M059J (cell line): ENCODE measurements at regions not wholly inside any gene's neighbourhood (a gene's known extent, or its start where the extent isn't known, plus 50 kb on each side); places are given as distances from the start of the nearest gene placed in this dataset.
"Not testable (repeated sequence)": the region's sequence is repeated elsewhere in the genome, so short reads cannot be mapped to it uniquely, and the experiment has no call there.

ENCODE experiments used
- DNase-seq: peaks from one replicate; pipeline ENCODE4 v3.0.0-alpha.2; 2012; ENCODE audit warnings: low read depth

DNA sequence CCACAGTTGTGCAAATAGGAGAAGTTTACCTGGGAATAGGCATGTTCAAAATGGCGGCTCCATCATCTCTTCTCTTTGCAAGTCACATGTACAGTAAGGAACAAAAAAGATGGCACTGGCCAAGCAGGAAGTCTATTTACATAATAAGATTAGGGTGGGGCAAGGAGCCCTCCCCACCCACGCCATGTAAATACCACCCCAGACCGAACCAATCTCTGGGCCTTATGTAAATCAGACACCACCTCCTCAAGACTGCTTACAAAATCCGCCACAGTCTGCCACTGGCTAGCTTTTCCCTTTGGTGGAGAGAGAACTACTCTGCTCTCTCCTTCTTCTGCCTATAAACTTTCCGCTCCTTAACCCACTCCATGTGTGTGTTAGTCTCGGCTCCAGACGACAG lies 1496.3 kb downstream of the REEP3 start:
- no peak for DNase-seq

DNA sequence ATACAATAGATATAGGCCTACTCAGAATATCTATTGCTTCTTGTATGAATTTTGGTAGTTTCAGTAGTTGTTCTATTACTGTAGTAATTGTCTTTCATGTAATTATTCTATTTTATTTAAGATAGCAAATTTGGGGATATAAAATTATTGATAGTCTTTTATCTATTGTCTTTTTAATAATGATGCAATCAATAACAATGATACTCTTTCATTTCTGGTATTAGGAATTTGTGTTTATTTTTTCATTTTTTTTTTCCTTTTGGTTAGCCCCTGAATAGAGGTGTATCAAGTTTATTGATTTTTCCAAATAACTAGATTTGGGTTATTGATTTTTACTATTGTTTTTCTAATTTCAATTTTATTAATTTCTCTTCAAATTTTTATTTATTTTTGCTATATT lies 1503.7 kb downstream of the REEP3 start:
- DNase-seq, result no peak

GRCh38 chr10:65030263-65030662 lies 1509.1 kb downstream of the REEP3 start:
- no peak for DNase-seq

DNA sequence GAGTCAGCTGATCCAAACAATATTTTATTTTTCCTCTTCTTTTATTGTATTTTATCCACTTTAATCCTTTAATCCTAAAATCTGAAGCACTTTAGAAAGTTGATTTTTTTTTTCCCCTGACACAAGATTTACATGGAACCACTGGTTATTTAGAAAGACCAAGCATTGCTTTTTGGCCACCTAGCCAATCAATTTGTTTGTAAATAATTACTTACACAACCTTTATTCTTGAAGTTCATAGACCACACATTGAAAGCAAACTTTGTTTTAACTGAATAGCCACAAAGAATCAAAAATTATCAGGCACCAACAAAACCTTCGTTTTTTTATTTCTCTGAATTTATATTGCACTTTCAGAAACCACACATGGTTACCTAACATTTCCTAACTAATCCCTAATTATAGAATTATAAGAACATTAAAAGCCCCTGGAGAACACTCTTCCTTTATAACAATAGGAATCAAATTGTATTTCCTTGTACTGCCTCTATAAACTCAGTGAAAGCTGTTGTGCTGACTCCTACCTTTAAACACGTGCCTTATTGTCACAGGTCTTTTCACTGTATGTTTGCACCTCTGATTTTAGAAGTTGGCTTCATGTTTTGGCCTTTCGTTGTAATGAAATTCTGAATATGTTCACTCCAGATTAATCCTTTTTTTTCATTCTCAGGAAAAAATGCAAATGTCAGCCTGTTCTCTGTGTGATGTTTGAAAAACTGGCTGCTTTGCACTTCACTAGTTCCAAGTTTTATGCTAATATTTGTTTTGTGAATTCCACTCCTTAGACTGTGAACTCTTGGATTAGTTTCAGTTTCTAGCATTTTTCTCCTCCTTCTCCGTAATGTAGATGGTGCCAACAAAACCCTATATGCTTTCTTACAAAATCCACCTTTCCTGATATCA lies 1511.9 kb downstream of the REEP3 start:
- no peak for DNase-seq

DNA sequence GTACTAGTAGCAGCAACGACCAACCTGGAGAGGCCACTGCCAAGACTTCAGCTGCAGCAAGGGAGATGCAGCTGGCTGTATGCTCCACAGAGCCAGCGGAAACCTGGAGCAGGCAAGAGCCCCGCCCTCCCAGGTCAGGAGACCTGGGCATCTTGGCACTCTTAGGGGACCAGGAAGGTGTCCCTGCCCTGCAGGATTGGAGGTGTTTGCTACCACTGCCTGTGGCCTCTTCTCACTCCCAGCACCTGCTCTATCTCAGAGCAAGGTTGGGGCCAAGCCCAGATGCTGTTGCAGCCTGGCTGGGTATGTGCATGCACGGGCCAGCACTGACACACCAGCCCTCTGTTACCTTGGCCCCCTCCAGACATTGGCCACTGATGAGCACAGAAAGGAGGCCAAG lies 1512.8 kb downstream of the REEP3 start:
- DNase-seq, result no peak

DNA sequence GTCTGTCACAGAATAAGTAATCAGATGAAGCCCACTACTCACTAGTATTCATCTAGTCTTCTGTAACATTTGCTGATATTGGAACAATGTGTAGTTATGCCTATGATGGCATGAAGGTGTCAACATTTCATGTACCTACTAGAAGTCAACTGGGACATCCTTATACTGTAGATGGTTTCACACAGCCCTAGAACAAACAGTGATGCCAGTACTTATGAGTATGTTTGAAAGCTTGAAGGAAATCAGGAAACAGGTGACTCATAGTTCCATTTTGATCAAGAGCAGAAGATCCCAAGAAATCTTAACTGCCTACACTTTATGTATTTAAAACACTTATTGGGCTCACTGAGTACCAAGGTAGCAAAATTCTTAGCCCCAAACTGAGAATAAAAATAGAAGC lies 1519.6 kb downstream of the REEP3 start:
- no peak for DNase-seq

DNA sequence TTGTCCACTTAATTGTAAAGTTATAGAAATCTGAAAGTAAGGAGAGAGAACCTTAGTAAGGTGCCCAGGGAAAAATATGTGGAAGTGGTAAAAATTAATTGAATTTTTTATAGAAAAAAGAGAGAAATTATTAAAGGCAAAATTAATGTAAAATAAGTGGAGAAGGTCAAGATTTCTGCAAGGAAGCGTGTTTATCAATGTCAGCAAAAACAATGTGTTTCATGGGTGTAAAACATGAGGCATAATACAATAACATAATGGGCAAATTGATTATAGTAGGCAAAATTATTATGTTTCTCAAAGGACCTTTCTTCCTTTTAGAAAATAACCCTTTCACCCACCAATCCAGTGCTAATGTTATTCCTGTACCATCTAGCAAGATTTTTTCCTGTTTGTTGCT lies 1520.1 kb downstream of the REEP3 start:
- DNase-seq, result no peak

DNA sequence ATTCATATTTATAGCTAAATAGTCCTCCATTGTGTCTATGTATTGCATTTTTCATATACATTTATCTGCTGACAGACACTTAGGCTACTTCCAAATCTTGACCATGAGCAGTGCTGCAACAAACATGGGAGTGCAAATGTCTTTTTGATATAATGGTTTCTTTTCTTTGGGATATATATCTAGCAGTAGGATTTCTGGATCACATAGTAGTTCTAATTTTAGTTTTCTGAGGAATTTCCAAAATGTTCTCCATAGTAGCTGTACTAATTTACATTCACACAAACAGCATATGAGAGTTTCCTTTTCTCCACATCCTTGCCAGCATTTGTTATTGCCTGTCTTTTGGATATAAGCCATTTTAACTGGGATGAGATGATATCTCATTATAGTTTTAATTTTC lies 1521.3 kb downstream of the REEP3 start:
- DNase-seq, result no peak

DNA sequence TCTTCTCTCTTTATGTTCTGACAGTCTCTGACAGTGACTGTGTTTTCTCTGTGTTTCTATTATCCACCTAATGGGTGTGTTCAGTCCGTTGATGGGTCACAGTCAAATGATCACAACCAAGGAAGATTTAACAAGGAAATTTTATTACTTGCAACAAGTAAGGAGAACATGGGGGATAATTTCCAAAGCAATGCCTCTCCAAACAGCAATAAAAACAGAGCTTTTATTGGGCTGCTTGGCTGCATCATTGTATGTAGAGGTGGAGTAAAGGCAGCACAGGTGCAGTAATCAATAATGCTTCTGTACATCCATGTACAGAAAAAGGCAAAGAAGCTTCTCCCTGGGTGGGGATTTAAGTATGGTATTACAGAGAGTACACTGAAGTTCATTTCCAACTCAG lies 1525.6 kb downstream of the REEP3 start:
- no peak for DNase-seq

DNA sequence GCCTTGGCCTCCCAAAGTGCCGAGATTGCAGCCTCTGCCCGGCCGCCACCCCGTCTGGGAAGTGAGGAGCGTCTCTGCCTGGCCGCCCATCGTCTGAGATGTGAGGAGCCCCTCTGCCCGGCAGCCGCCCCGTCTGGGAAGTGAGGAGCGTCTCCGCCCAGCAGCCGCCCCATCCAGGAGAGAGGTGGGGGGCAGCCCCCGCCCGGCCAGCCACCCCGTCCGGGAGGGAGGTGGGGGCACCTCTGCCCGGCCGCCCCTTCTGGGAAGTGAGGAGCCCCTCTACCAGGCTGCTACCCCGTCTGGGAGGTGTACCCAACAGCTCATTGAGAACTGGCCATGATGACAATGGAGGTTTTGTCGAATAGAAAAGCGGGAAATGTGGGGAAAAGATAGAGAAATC lies 1530.9 kb downstream of the REEP3 start:
- not testable (repeated sequence) for DNase-seq

GRCh38 chr10:65053397-65053796 lies 1532.2 kb downstream of the REEP3 start:
- not testable (repeated sequence) for DNase-seq

DNA sequence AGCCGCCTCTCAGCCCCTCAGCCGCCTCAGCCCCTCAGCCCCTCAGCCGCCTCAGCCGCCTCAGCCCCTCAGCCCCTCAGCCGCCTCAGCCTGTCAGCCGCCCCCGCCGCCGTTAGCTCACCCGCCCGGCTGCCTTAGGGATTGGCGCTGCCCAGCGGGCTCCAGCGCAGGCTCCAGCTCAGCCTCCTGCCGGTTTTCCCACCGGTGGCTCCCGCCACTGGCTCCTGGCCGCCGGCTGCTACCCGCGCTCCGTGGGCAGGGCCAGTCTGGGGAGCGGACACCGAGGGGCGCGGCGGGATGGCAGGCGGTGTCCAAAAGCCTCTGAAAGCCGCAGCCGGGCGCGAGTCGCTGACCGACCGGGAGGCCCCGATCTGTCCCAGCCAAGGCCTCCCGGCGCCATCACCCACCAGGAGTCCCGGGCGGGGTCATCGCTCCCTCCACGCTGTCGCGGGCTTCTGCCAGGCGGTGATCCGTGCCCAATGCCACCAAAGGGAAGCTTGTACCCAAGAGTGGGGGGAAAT lies 1532.7 kb downstream of the REEP3 start:
- DNase-seq, result not testable (repeated sequence)

DNA sequence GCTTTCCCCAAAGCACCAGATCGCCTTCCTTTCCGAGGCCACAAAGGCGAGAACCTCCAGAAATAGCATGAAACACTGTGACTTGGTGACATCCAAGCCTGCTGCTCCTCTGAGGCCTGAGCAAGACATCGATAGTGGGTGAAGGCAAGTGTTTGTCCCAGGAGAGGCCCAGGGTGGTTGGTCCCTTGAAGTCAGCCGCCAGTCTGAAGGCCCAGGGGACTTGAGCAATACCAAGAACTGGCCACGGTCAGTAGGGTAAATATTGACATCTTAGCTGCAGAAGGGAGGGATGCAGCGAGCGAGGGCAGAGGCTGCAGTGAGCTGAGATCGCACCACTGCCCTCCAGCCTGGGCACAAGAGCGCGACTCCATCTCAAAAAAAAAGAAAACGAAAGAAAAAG lies 1533.5 kb downstream of the REEP3 start:
- not testable (repeated sequence) for DNase-seq

- no peak for DNase-seq
These were observed 1544.1 kb downstream of the REEP3 start for GRCh38 chr10:65065278-65065677.

DNA sequence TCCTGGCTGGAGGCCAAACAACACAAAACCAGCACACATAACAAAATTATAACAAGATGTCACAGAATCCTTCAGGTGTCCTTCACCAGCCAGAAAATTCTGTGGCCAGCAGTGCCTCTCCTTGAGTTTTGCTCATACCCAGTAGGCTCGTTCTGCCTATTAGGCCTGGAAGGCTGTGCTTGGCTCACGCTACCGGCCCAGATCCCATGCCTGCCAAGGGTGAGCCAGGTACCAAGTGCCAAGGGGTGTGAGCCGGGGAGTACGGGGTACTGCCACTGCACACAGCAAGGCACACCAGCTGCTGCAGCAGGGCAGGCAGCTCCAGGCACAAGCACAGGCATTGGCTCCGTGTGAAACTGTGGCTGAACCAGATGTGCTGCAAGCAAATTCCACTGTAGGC lies 1562.0 kb downstream of the REEP3 start:
- DNase-seq, result no peak

DNA sequence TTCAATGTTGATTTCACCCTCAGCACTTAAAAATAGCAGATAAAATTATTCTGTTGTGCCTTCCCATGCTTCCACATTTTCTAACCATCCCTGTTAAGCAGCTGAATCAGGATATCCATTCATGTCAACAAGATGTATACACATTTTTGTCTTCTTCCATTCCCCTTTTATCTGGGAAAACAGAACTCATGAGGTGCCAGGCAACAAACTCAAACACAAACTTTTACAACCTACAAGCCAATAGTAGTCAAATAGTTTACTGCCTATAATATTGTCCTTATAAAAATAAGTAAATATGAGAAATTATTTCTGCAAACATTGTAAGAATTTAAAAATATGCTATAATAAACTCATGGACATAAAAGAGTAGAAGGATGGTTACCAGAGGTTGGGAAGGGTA lies 1569.8 kb downstream of the REEP3 start:
- no peak for DNase-seq

DNA sequence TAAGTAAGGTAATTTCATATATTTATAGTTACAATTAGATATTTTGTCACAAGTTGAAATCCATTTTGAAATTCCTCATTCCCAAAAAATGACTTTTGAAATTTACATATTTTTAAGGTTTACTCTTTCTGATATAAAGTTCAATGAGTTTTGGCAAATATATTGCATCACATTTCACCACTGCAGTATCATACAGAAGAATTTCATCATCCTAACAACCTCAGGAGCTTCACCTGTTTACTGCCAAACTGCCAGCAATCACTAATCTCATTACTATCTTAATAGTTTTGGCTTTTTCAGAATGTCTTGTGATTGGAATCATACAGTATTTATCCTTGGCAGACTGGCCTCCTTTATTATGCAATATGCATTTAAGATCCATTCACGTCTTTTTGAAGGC lies 1578.9 kb downstream of the REEP3 start:
- DNase-seq, result no peak

DNA sequence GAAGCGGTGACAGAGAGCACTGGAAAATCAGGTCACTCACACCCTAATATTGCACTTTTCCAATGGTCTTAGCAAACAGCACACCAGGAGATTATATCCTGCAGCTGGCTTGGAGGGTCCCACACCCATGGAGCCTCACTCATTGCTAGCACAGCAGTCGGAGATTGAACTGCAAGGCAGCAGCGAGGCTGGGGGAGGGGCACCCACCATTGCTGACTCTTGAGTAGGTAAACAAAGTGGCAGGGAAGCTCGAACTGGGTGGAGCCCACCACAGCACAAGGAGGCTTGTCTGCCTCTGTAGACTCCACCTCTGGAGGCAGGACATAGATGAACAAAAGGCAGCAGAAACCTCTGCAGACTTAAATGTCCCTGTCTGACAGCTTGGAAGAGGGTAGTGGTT lies 1579.7 kb downstream of the REEP3 start:
- DNase-seq, result not testable (repeated sequence)

DNA sequence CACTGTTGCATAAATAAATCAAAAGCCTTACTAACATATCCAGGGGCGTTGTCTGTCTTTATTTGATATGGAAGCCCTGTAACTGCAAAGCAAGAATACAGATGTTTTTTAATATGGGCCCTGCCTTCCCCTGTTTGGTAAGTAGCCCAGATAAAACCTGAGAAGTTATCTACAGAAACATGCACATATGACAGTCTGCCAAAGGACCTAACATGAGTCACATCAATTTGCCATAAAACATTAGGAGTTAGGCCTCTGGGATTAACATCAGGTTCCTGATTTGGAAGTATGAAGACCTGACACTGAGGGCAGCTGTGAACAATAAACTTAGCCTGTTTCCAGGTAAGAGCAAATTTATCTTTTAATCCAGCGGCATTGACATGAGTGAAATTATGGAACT lies 1588.8 kb downstream of the REEP3 start:
- no peak for DNase-seq

GRCh38 chr10:65111059-65111458 lies 1589.9 kb downstream of the REEP3 start:
- not testable (repeated sequence) for DNase-seq

DNA sequence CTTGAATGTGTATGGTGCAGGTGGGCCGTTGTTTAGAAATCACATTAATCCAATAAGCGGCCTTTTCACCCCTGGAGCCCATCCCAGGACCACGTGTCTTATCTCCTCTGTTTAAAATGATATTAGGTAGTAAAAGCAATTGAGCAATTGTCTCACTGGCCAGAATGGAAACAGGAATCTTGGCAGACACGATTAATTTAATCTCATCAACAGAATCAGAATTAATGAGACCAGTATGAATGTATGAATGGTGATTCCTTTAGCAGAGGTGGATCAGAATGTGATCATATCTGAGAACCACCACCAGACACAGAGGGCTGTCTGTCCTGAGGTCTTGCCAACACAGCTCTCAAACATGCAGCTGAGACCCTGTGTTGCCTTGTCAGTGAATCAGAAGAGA lies 1591.4 kb downstream of the REEP3 start:
- no peak for DNase-seq

DNA sequence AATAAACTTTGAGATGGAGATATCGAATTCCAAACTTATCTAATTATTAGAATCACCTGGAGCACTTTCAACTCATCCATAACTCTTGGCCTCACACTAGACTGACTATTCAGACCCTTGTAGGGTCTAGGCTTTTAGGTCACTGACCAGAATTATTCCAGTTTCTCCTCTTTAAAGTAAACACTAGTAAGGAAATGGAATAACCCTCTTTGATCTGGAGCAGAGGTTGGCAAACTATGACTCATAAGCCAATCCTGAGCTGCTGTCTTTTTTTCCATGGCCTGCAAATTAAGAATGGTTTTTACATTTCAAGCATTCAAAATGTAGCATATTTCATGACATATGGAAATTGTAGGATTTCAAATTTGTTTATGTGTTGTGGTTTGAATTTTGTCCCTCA lies 1601.9 kb downstream of the REEP3 start:
- no peak for DNase-seq

DNA sequence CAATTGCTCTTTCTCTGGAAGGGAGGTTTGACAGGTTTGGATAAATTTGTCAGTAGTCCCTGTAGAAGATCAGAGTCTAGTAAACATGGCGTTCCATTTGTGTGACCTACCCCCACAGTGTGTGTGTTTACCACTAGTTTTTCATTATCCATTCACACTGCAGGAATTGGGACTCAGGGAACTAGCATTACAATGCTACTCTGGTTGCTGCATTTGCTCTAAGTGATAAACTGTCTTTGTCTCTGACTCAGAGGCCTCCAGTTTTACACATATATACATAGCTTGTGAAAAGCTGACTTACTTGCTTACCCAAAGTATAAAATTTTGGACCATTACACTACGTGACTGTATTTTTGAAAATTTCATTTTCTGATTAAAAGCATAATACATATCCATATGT lies 1604.0 kb downstream of the REEP3 start:
- DNase-seq, result no peak

DNA sequence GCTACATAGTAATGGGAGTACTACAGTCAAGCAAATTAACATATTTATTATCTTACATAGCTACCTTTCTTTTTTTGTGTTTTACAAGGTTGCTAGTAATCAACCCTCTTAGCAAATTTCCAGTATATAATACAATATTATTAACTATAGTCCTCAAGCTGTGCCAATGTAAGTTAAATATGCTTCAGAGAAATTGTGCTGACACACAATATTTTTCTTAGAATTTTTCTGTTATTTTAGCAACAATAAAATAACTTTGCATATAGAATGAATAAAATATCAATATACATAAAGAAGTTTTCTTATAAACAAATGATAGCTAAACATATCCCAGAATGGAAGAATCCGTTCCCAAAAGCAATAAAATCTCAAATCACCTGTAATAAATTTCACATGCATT lies 1605.1 kb downstream of the REEP3 start:
- no peak for DNase-seq
